ENCODE measurements at regions not wholly inside any gene's neighbourhood (a gene's known extent, or its start where the extent isn't known, plus 50 kb on each side); places are given as distances from the start of the nearest gene placed in this dataset.
"Not testable (repeated sequence)": the region's sequence is repeated elsewhere in the genome, so short reads cannot be mapped to it uniquely, and the experiment has no call there.

GRCh38 chr5:177664737-177665136 is 64.8 kb downstream of the B4GALT7 start:
- not testable (repeated sequence) for DNase-seq (ENCODE audit: low read depth in 2 of 3, low spot score in 2 of 3)

- not testable (repeated sequence) for DNase-seq (ENCODE audit: low read depth in 2 of 3, low spot score in 2 of 3)
These were observed 65.2 kb downstream of the B4GALT7 start for GRCh38 chr5:177665172-177665571.

- not testable (repeated sequence) for DNase-seq (ENCODE audit: low read depth in 2 of 3, low spot score in 2 of 3)
These were observed 66.0 kb downstream of the B4GALT7 start for GRCh38 chr5:177665960-177666359.

GRCh38 chr5:177671035-177671754 is 71.3 kb downstream of the B4GALT7 start:
- not testable (repeated sequence) for DNase-seq (ENCODE audit: low read depth in 2 of 3, low spot score in 2 of 3)

GRCh38 chr5:177671755-177672690 is 72.1 kb downstream of the B4GALT7 start:
- peak; percentile 16 to 61 (median 53) for DNase-seq (ENCODE audit: low read depth in 2 of 3, low spot score in 2 of 3)

All from hematopoietic multipotent progenitor cell (in vitro differentiated cells).